ENCODE measurements at regions not wholly inside any gene's neighbourhood (a gene's known extent, or its start where the extent isn't known, plus 50 kb on each side); places are given as distances from the start of the nearest gene placed in this dataset.

- no peak for TF ChIP-seq CTCF (IDR thresholded peaks at IDR 0.05; ENCODE audit: low read depth, low read length)
- no peak for TF ChIP-seq POLR2A (IDR thresholded peaks at IDR 0.05; ENCODE audit: extremely low read depth, insufficient read length)
Measured at GRCh38 chr18:43627848-43628530, 350.7 kb upstream of the SYT4 start.
